VCaP (cell line): ENCODE measurements at regions not wholly inside any gene's neighbourhood (a gene's known extent, or its start where the extent isn't known, plus 50 kb on each side); places are given as distances from the start of the nearest gene placed in this dataset.

ENCODE experiments used
- H3K27ac ChIP-seq: fragments of 450-650 bp; 2 replicates; pipeline ENCODE4 v1.5.1; 2017
- TF ChIP-seq, protein P1 (sequence below): fragments of 450-650 bp; conservative IDR thresholded peaks from 2 replicates; pipeline ENCODE4 v1.5.1; 2017; ENCODE audit warnings: mild to moderate bottlenecking, moderate library complexity

DNA sequence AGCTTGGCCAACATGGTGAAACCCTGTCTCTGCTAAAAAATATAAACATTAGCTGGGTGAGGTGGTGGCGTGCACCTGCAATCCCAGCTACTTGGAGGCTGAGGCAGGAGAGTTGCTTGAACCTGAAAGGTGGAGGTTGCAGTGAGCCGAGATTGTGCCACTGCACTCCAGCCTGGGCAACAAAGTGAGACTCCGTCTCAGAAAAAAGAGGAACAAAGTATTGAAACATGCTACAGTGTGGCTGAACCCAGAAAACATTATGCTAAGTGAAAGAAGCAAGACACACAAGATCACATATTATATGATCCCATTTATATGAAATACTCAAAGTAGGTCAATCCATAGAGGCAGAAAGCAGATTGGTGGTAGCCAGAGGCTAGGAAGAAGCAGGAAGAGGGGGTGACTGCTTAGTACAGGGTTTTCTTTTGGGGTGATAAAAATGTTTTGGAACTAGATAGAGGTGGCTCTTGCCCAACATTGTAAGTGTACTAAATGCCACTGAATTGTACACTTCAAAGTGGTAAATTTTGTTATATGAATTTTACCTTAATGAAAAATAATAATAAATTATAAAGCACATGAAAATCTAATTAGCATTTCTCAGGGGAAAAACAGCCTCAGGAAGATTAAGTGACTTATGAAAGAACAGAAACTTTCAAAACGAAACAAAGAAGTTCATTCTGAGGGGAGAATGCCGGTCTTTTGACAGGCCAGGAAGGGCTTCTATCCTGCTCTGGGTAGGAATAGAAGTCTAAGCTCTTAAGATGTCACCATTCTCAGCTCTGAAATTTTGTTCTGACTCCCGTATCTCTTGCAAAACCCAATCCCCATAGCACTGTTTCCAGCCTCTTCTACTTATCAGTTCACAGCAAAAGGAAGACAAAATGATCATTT, 161.1 kb upstream of the TBCA start:
- no peak overlapping the region for H3K27ac ChIP-seq
- TF ChIP-seq, protein P1, sequence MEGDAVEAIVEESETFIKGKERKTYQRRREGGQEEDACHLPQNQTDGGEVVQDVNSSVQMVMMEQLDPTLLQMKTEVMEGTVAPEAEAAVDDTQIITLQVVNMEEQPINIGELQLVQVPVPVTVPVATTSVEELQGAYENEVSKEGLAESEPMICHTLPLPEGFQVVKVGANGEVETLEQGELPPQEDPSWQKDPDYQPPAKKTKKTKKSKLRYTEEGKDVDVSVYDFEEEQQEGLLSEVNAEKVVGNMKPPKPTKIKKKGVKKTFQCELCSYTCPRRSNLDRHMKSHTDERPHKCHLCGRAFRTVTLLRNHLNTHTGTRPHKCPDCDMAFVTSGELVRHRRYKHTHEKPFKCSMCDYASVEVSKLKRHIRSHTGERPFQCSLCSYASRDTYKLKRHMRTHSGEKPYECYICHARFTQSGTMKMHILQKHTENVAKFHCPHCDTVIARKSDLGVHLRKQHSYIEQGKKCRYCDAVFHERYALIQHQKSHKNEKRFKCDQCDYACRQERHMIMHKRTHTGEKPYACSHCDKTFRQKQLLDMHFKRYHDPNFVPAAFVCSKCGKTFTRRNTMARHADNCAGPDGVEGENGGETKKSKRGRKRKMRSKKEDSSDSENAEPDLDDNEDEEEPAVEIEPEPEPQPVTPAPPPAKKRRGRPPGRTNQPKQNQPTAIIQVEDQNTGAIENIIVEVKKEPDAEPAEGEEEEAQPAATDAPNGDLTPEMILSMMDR = no peak

DNA sequence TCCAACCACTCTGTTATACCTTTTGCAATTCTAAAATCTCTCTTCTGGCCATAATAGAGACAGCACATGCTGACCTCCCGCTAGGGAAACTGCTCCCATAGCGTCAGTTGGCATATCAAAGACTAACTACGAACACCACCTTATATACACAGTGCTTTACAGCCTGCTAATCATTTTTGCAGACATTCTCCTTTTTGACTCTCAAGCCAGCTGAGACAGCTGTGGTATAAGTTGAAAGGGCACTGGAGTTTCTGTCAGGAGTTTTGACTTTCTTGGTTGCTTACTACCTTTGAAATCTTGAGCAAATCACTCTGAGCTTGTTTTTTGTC, 160.2 kb upstream of the TBCA start:
- no peak overlapping the region for H3K27ac ChIP-seq
- TF ChIP-seq, protein P1 = no peak

DNA sequence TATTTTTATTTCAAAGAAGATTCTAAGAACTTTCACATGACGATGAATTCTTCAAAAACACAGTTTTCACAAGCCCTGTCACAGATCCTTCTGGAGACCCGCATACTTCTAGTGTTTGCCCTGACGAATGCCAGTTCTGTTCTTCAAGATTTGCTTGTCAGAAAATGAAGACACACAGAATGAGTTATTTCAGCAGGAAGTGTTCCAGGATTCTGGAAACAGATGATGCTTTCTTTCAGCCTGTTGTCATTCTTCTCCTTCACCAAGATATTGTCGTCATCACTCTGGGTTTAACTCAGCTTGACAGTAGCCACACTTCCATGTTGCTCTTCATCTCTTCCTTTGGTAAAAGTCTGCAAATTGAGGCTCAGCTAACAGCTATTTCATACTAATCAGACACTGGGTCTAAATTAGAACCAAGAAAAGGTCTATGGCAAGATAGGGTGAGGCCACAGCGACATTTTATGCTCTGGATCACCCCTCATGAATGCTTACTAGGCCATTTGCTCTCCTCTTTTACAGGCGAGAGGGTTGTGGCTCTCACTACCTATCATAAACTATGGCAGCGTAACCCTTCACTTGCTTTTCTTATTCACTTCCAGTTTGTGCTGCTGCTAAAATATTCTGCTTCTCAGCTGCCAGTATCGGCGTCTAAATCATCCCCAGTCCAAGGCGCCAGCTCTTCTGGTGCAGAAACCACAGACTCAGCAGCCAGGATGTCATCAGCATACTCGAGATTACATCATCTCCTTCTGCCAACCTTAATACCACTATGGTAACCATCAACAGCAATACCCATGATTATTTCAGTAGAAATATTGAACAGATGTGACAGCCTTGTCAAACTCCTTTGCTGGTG, 159.6 kb upstream of the TBCA start:
- H3K27ac ChIP-seq = no peak overlapping the region
- TF ChIP-seq, protein P1 = no peak

DNA sequence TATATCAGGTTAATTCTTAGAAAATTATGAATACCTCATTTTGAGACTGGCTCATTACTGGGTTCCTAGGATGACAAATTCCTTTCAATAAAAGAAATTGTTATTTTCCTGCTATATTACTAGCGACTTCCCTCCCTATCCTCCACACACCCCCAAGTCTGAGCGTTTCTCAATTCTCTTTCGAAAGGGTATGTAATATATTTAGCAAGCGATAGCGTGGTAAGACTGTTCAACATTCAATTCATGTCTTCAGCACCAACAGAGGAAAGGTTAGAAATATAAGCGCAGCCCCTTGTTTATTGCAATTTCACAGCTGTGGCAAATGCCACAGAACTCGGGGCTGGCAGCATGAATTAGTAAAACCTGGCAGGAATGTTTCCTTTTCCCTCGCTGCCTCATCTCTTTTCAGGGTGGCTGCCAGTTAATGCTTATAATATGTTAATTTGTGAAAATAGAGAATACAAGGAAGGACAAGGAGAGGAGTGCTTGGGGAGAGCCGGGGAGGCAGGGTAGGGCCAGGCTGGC, 152.7 kb upstream of the TBCA start:
- no peak overlapping the region for H3K27ac ChIP-seq
- TF ChIP-seq, protein P1 = no peak

DNA sequence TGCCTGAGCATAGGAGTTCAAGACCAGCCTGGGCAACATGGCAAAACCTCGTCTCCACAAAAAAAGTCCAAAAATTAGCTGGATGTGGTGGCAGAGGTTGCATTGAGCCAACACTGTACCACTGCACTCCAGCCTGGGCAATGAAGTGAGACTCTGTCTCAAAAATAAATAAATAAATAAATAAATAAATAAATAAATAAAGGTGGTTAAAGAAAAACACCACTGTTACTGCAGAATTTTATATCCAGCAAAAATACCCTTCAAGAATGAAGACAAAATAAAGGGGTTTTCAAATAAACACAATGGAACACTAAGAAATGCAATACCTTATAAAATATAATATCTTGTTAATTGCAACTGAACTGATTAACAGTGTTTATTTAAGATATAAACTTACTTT, 150.2 kb upstream of the TBCA start:
- TF ChIP-seq, protein P1 = no peak
- no peak overlapping the region for H3K27ac ChIP-seq

DNA sequence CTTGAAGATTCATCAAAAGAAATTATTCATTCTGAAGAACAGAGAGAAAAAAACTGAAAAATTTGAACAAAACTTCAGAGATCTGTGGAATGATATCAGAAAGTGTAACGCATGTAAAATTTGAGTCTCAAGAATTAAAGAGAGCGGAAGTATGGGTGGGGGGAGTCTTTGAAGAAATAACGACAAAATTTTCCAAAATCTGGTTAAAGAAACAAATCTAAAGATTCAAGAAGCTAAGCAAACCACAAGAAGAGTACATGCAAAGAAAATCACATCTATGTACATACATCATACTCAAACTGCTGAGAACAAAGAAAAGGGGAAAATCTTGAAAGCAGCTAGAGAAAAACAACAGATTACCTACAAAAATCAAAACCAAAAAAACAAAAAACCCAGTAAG, 149.4 kb upstream of the TBCA start:
- no peak overlapping the region for H3K27ac ChIP-seq
- TF ChIP-seq, protein P1 = no peak

DNA sequence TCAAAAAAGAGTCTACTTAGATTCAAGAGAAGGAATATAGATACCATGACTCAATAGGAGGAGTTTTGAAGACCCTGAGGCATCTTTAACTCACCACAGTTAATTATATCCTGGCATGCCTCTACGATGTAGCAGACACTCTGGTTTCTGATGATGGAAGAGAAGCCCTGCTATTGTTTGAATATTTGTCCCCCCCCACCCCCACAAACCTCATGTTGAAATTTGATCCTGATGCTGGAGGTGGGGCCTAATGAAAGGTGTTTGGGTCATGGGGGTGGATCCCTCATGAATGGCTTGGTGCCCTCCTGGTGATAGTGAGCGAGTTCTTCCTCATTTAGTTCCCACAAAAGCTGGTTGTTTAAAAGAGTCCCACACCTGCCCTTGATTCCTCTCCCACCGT, 147.9 kb upstream of the TBCA start:
- no peak overlapping the region for H3K27ac ChIP-seq
- TF ChIP-seq, protein P1 = no peak
